ENCODE measurements at regions not wholly inside any gene's neighbourhood (a gene's known extent, or its start where the extent isn't known, plus 50 kb on each side); places are given as distances from the start of the nearest gene placed in this dataset.

DNA sequence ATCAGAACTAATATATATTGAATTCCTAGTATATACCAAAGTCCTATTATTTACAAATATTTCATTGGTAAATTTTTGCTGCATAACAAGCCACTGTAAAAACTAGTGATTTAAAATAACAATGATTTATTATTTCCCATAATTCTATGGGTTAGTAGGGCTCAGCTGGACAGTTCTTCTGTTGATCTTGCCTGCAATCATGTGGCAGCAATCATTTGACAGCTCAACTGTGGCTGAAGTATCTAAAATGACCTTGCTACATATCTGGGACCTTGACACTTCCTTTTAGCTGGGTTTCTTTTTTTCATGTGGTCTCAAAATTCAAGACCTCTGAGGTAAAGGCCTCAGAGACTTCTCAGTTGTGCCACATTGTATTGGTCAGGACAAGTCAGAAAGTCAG, 598.5 kb upstream of the PITX2 start:
- H3K36me3 ChIP-seq (ENCODE audit: control insufficient read depth, insufficient read depth, low read length): no peaks in the 10 kb centered on the region
- H3K27ac ChIP-seq (ENCODE audit: insufficient read depth, low read depth, low read length, poor library complexity, severe bottlenecking): no peak overlapping the region
- no peaks in the 10 kb centered on the region for H3K27me3 ChIP-seq (ENCODE audit: control insufficient read depth, insufficient read depth, low read length, poor library complexity, severe bottlenecking)

DNA sequence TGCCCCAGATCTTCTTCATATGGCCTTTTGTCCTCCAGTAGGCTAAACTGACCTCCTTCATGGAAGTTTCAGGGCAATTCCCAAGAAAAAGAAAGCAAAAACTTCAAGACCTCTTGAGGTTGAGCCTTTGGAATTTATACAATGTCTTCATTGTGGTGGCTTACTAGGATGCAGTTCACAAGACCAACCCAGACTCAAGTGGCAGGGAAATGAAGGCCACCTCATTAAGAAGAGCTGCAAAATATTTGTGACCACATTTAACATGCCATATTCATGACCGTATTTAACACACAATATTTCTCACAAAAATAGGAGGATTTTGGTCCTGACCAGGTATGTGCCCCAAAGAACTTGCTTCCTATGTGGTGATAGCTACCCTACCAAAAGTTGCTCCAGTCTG, 605.5 kb upstream of the PITX2 start:
- Histone ChIP-seq H3K36me3 (ENCODE audit: control insufficient read depth, insufficient read depth, low read length) (no peaks in the 10 kb centered on the region), H3K27me3 (ENCODE audit: control insufficient read depth, insufficient read depth, low read length, poor library complexity, severe bottlenecking) (no peaks in the 10 kb centered on the region), H3K9me3 (ENCODE audit: control insufficient read depth, low read length) (no peaks in the 10 kb centered on the region), H3K4me1 (ENCODE audit: control insufficient read depth, insufficient read depth, low read length) (no peaks in the 10 kb centered on the region), H3K4me3 (ENCODE audit: insufficient read depth, low read depth, low read length) (no peak overlapping the region), H3K27ac (ENCODE audit: insufficient read depth, low read depth, low read length, poor library complexity, severe bottlenecking) (no peak overlapping the region)
- WGBS, 2 experiments: 84 to 91% methylated on average over 1 of the region's 1 CpG

More for the DNA sequence above, 598.5 kb upstream of the PITX2 start:
- no peaks in the 10 kb centered on the region for H3K9me3 ChIP-seq (ENCODE audit: control insufficient read depth, low read length)
- no peaks in the 10 kb centered on the region for H3K4me1 ChIP-seq (ENCODE audit: control insufficient read depth, insufficient read depth, low read length)
- no peak overlapping the region for H3K4me3 ChIP-seq (ENCODE audit: insufficient read depth, low read depth, low read length)

DNA sequence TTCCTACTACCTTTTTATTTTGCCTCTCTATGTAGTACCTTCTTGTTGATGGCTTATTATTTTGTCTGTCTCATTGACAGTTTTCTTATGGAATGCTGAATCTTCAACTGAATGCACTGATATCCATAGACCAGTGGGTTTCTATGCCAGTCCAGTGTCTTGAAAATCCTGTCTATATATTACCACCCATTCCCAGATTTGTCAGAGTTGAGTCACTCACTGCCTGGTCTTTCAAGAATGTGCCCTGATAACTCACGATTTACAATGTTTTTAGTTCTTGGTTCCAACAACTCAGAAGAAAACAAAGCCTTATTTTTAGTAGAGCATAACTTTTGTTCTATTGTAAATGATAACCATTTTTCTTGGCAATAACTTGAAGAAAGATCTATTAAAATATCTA, 606.0 kb upstream of the PITX2 start:
- Histone ChIP-seq H3K27ac (ENCODE audit: insufficient read depth, low read depth, low read length, poor library complexity, severe bottlenecking) (no peak overlapping the region), H3K4me3 (ENCODE audit: insufficient read depth, low read depth, low read length) (no peak overlapping the region), H3K36me3 (ENCODE audit: control insufficient read depth, insufficient read depth, low read length) (no peaks in the 10 kb centered on the region), H3K9me3 (ENCODE audit: control insufficient read depth, low read length) (no peaks in the 10 kb centered on the region), H3K27me3 (ENCODE audit: control insufficient read depth, insufficient read depth, low read length, poor library complexity, severe bottlenecking) (no peaks in the 10 kb centered on the region), H3K4me1 (ENCODE audit: control insufficient read depth, insufficient read depth, low read length) (no peaks in the 10 kb centered on the region)
- whole genome bisulfite sequencing, 2 experiments: 78 to 100% methylated on average over 1 of the region's 1 CpG

DNA sequence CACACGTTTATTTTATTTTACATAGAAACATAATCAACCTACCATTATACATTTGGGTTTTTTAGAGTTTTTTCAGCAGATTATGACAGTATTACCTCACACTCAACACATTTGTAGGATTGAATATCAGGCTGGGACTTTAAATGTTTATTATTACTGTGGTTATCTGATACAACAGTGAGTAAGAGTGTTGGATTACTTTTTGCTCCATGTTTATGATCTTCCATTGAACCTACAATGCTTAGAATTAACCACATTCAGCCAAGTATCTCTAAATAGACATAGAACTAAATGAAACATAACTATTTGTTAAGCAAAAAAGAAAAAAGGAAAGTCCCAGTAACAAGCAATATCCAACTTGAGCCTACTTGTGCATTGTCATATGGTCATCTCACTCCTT, 607.4 kb upstream of the PITX2 start:
- Histone ChIP-seq H3K4me1 (ENCODE audit: control insufficient read depth, insufficient read depth, low read length) (no peaks in the 10 kb centered on the region), H3K27ac (ENCODE audit: insufficient read depth, low read depth, low read length, poor library complexity, severe bottlenecking) (no peak overlapping the region)
- 82 to 83% methylated on average over 1 of the region's 1 CpG for WGBS, 2 experiments

DNA sequence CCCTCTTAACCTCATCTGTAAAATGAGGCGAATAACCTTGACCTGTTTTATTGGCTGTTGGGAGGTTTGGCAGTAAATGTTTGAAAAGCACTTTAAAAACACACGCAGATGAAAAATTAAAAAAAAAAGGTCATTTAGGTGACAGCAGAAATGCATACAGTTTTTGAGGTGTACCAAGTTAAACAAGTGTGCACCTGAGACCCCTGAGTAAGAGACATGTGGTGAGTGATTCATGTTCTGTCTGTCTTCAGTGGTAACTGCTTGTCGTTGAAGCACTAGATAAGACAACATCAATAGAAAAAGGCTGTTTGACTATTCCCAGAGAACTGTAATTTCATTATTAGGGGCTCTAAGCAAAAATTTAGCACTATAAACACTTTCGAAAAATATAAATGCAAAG, 608.4 kb upstream of the PITX2 start:
- 95% methylated on average over 3 to 4 of the region's 4 CpGs for WGBS, 2 experiments

More for the DNA sequence above, 607.4 kb upstream of the PITX2 start:
- Histone ChIP-seq H3K4me3 (ENCODE audit: insufficient read depth, low read depth, low read length) (no peak overlapping the region), H3K27me3 (ENCODE audit: control insufficient read depth, insufficient read depth, low read length, poor library complexity, severe bottlenecking) (no peaks in the 10 kb centered on the region), H3K9me3 (ENCODE audit: control insufficient read depth, low read length) (no peaks in the 10 kb centered on the region), H3K36me3 (ENCODE audit: control insufficient read depth, insufficient read depth, low read length) (no peaks in the 10 kb centered on the region)

DNA sequence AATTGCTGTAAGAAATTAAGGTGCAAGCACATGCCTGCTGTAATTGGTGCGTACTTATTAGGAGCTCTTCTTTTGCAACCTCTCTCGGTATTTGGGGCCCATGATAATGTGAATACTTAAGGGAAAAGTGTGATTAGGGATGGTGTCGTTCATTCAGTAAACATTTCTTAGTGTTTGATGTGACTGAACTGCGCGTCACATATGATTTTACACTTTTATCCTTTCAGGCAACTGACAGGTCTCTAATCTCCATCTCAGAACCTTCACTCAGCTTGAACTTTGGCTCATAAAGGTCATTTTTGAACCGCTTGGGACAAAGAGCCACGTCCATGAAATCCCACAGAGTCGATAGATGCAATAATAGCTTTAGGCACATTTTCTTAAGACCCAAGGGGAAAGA, 612.1 kb upstream of the PITX2 start:
- Histone ChIP-seq H3K4me1 (ENCODE audit: control insufficient read depth, insufficient read depth, low read length) (no peaks in the 10 kb centered on the region), H3K4me3 (ENCODE audit: insufficient read depth, low read depth, low read length) (no peak overlapping the region), H3K36me3 (ENCODE audit: control insufficient read depth, insufficient read depth, low read length) (no peaks in the 10 kb centered on the region), H3K27me3 (ENCODE audit: control insufficient read depth, insufficient read depth, low read length, poor library complexity, severe bottlenecking) (no peaks in the 10 kb centered on the region), H3K27ac (ENCODE audit: insufficient read depth, low read depth, low read length, poor library complexity, severe bottlenecking) (no peak overlapping the region), H3K9me3 (ENCODE audit: control insufficient read depth, low read length) (no peaks in the 10 kb centered on the region)
- WGBS, 2 experiments: 87 to 92% methylated on average over 8 of the region's 8 CpGs

More for the DNA sequence above, 608.4 kb upstream of the PITX2 start:
- Histone ChIP-seq H3K4me1 (ENCODE audit: control insufficient read depth, insufficient read depth, low read length) (no peaks in the 10 kb centered on the region), H3K27ac (ENCODE audit: insufficient read depth, low read depth, low read length, poor library complexity, severe bottlenecking) (no peak overlapping the region), H3K9me3 (ENCODE audit: control insufficient read depth, low read length) (no peaks in the 10 kb centered on the region), H3K4me3 (ENCODE audit: insufficient read depth, low read depth, low read length) (no peak overlapping the region), H3K27me3 (ENCODE audit: control insufficient read depth, insufficient read depth, low read length, poor library complexity, severe bottlenecking) (no peaks in the 10 kb centered on the region), H3K36me3 (ENCODE audit: control insufficient read depth, insufficient read depth, low read length) (no peaks in the 10 kb centered on the region)

DNA sequence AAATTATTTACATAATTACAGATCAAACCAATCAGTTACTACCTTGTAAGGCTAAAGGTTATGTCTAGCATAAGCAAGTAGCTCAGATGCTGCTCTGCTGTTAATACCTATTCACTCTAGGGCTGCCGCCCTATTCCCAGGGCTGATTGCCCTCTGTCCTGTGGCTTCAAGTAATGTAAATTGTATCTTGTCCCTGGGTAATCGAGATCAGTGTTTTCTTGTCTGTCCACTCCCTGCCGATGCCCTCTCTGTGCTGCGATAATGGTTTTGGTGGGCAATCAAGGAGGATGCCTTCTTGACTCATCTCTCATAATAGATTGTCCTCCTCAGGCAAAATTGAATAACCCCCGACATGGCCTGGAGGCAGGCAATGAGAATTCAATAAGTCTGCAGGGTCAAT, 641.0 kb upstream of the PITX2 start:
- H3K9me3 ChIP-seq (ENCODE audit: control insufficient read depth, low read length): no peaks in the 10 kb centered on the region
- H3K27ac ChIP-seq (ENCODE audit: insufficient read depth, low read depth, low read length, poor library complexity, severe bottlenecking): no peak overlapping the region
- H3K36me3 ChIP-seq (ENCODE audit: control insufficient read depth, insufficient read depth, low read length): no peaks in the 10 kb centered on the region
- H3K4me3 ChIP-seq (ENCODE audit: insufficient read depth, low read depth, low read length): no peak overlapping the region
- no peaks in the 10 kb centered on the region for H3K4me1 ChIP-seq (ENCODE audit: control insufficient read depth, insufficient read depth, low read length)
- no peaks in the 10 kb centered on the region for H3K27me3 ChIP-seq (ENCODE audit: control insufficient read depth, insufficient read depth, low read length, poor library complexity, severe bottlenecking)
- WGBS, 2 experiments: 83 to 85% methylated on average over 5 of the region's 5 CpGs

DNA sequence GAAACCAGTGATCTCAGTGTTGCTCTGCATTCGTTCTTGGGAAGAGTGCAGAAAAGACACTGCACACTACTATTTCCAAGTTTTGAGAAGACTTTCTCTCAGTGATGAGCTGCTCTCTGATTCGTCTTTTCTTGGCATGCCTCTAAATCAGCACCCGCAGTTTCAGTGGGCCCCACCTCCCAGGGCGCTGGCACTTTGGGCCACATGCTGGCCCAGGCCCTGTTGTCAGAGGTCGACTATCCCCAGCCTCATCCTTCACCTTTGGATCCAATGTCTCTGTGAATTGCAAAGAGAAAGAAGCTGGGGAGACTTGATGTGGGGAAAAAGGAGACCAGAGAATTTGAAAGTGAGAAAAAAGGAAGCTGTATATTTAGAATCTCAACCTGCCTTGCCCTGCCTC, 644.1 kb upstream of the PITX2 start:
- WGBS, 2 experiments: 75 to 93% methylated on average over 5 of the region's 5 CpGs

DNA sequence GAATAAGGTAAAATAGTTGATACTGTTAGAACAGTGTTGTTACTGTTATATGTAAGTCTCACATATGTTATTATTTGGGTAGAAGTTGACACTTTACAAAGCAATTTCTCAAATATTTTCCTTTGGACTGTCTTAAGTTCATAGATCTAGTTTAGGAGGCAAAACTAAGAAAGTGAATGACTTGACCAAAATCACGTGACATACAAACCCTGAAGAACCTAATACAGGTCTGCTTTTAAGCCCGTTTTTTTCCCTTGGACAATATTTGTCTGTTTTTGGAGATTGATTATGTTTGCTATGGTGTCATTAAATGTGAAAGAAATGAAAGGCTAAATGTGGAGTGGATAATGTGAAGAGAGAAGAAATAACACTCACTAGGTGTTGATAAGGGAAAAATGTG, 644.9 kb upstream of the PITX2 start:
- H3K9me3 ChIP-seq (ENCODE audit: control insufficient read depth, low read length): no peaks in the 10 kb centered on the region
- no peaks in the 10 kb centered on the region for H3K36me3 ChIP-seq (ENCODE audit: control insufficient read depth, insufficient read depth, low read length)
- 87 to 97% methylated on average over 2 of the region's 2 CpGs for WGBS, 2 experiments

More for the DNA sequence above, 644.1 kb upstream of the PITX2 start:
- Histone ChIP-seq H3K4me1 (ENCODE audit: control insufficient read depth, insufficient read depth, low read length) (no peaks in the 10 kb centered on the region), H3K27me3 (ENCODE audit: control insufficient read depth, insufficient read depth, low read length, poor library complexity, severe bottlenecking) (no peaks in the 10 kb centered on the region), H3K9me3 (ENCODE audit: control insufficient read depth, low read length) (no peaks in the 10 kb centered on the region), H3K36me3 (ENCODE audit: control insufficient read depth, insufficient read depth, low read length) (no peaks in the 10 kb centered on the region), H3K4me3 (ENCODE audit: insufficient read depth, low read depth, low read length) (no peak overlapping the region), H3K27ac (ENCODE audit: insufficient read depth, low read depth, low read length, poor library complexity, severe bottlenecking) (no peak overlapping the region)

DNA sequence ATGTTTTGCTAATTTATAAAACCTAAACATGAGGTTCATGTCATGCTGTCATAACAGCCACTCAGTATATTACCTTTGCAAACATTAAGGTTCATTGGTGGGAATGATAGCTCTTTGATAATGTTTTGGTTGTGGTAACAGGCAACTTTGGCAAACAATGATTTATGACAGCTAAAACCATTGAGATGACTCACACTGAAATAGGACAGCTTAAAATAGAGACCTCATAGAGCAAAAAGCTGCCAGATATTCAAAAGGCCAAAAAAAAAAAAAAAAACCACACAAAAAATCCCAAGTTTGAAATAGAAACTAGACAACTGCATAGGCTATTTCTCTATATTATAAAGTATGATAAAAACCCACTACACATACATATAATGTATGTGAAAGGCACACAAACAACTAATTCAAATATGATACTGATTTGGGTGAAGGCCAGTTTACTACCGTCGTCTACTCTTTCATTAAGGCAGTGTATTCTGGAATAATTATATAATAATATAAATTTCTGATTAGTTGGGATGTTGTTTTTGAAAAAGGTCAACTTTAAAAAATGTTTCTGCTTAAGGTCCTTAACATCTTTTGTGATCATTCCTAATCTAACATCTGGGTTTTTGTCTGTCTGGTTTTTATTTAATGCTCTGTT, 646.0 kb upstream of the PITX2 start:
- no CpG with 5 or more reads among the region's 2 CpGs for WGBS, 2 experiments
- Histone ChIP-seq H3K27me3 (ENCODE audit: control insufficient read depth, insufficient read depth, low read length, poor library complexity, severe bottlenecking) (no peaks in the 10 kb centered on the region), H3K4me3 (ENCODE audit: insufficient read depth, low read depth, low read length) (no peak overlapping the region), H3K36me3 (ENCODE audit: control insufficient read depth, insufficient read depth, low read length) (no peaks in the 10 kb centered on the region), H3K27ac (ENCODE audit: insufficient read depth, low read depth, low read length, poor library complexity, severe bottlenecking) (no peak overlapping the region), H3K4me1 (ENCODE audit: control insufficient read depth, insufficient read depth, low read length) (no peaks in the 10 kb centered on the region), H3K9me3 (ENCODE audit: control insufficient read depth, low read length) (no peaks in the 10 kb centered on the region)

More for the DNA sequence above, 644.9 kb upstream of the PITX2 start:
- no peaks in the 10 kb centered on the region for H3K4me1 ChIP-seq (ENCODE audit: control insufficient read depth, insufficient read depth, low read length)
- H3K27me3 ChIP-seq (ENCODE audit: control insufficient read depth, insufficient read depth, low read length, poor library complexity, severe bottlenecking): no peaks in the 10 kb centered on the region
- no peak overlapping the region for H3K4me3 ChIP-seq (ENCODE audit: insufficient read depth, low read depth, low read length)
- no peak overlapping the region for H3K27ac ChIP-seq (ENCODE audit: insufficient read depth, low read depth, low read length, poor library complexity, severe bottlenecking)

DNA sequence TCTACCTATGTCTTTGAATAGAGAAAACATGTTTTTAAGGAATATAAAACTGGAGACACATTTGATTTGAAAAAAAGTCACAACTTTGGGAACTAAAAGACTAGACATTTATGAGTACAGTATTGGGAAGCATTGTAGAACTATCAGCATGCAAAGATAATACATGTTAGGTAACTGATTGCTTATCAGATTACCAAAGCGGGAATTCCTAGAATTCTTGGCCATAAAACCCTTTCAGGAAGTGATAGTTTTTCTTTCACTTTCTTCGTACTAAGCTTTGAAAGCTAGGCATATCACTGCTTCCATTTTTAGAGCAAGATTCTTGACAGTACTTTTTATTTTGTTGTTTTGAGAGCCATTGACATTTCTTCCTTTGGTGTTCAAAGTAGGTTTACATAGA, 646.6 kb upstream of the PITX2 start:
- H3K4me3 ChIP-seq (ENCODE audit: insufficient read depth, low read depth, low read length): no peak overlapping the region
- H3K9me3 ChIP-seq (ENCODE audit: control insufficient read depth, low read length): no peaks in the 10 kb centered on the region
- H3K4me1 ChIP-seq (ENCODE audit: control insufficient read depth, insufficient read depth, low read length): no peaks in the 10 kb centered on the region
- H3K36me3 ChIP-seq (ENCODE audit: control insufficient read depth, insufficient read depth, low read length): no peaks in the 10 kb centered on the region
- no peak overlapping the region for H3K27ac ChIP-seq (ENCODE audit: insufficient read depth, low read depth, low read length, poor library complexity, severe bottlenecking)
- 81 to 87% methylated on average over 2 of the region's 2 CpGs for WGBS, 2 experiments
- no peaks in the 10 kb centered on the region for H3K27me3 ChIP-seq (ENCODE audit: control insufficient read depth, insufficient read depth, low read length, poor library complexity, severe bottlenecking)
